Uterus (tissue), 3 donors: ENCODE measurements at regions not wholly inside any gene's neighbourhood (a gene's known extent, or its start where the extent isn't known, plus 50 kb on each side); places are given as distances from the start of the nearest gene placed in this dataset.

Experiments
- DNase-seq, 2 donors: peaks; one replicate each; pipeline ENCODE4 v3.0.0-alpha.2; 2019 to 2020
- H3K27ac ChIP-seq, 2 donors: fragments of 200-600 bp; sonication (generic); 1 replicate in 1 of 2; 2 replicates in 1 of 2; pipeline ENCODE4 v1.5.1; 2016 to 2018
- H3K27me3 ChIP-seq, 2 donors: fragments of 200-600 bp; sonication (generic); one replicate each; pipeline ENCODE4 v1.5.1; 2018 to 2019; ENCODE audit warnings: control low read depth in 1 of 2
- H3K36me3 ChIP-seq, 2 donors: fragments of 200-600 bp; sonication (generic); one replicate each; pipeline ENCODE4 v1.5.1; 2019; ENCODE audit warnings: control low read depth in 1 of 2
- H3K4me1 ChIP-seq, 2 donors: fragments of 200-600 bp; sonication (generic); one replicate each; pipeline ENCODE4 v1.5.1; 2018 to 2019; ENCODE audit warnings: control low read depth in 1 of 2
- H3K4me3 ChIP-seq, 2 donors: fragments of 200-600 bp; sonication (generic); 1 replicate in 1 of 2; 2 replicates in 1 of 2; pipeline ENCODE4 v1.5.1; 2018 to 2019; ENCODE audit warnings: mild to moderate bottlenecking in 1 of 2
- H3K9me3 ChIP-seq, 2 donors: fragments of 200-600 bp; sonication (generic); one replicate each; pipeline ENCODE4 v1.5.1; 2019; ENCODE audit warnings: control low read depth in 1 of 2
- CTCF ChIP-seq, 4 experiments: fragments of 200-600 bp in 2 of 4; fragments of 450-650 bp in 2 of 4; sonication (generic) in 2 of 4; IDR thresholded peaks; one replicate each; pipeline ENCODE4 v1.5.1; 2016 to 2019; ENCODE audit warnings: antibody characterized with exemption in 4 of 4, mild to moderate bottlenecking in 2 of 4, moderate library complexity in 1 of 4
- POLR2A ChIP-seq, 2 donors: fragments of 450-650 bp; IDR thresholded peaks; one replicate each; pipeline ENCODE4 v1.6.1; 2016; ENCODE audit warnings: antibody characterized with exemption in 2 of 2, mild to moderate bottlenecking in 1 of 2, moderate library complexity in 1 of 2
- intact Hi-C: fragments of 100-400 bp; cut with DNase I; formaldehyde crosslinking; loops from one replicate; pipeline ENCODE4 v1.15.1; 2023; ENCODE audit warnings: low total_unique reads
- donor health status: DM: yes; HTN: yes; CAD: no.

- no peak overlapping the region for H3K27ac ChIP-seq
- H3K4me3 ChIP-seq: no peak overlapping the region
Measured at GRCh38 chr6:80689716-80690395, 583.4 kb downstream of the BCKDHB start.

GRCh38 chr6:80679992-80680391 is 573.5 kb downstream of the BCKDHB start:
- no peaks in the 10 kb centered on the region for H3K36me3 ChIP-seq
- intact Hi-C loops: no loop called here
- no peak for DNase-seq
- no peaks in the 10 kb centered on the region for H3K4me1 ChIP-seq
- TF ChIP-seq POLR2A (IDR thresholded peaks at IDR 0.05): no peak
- TF ChIP-seq CTCF (IDR thresholded peaks at IDR 0.05): no peak
- no peaks in the 10 kb centered on the region for H3K27me3 ChIP-seq
- H3K27ac ChIP-seq: no peak overlapping the region
- H3K4me3 ChIP-seq: no peak overlapping the region
- H3K9me3 ChIP-seq: no peaks in the 10 kb centered on the region

More at GRCh38 chr6:80689716-80690395, 583.4 kb downstream of the BCKDHB start:
- H3K36me3 ChIP-seq: no peaks in the 10 kb centered on the region
- H3K4me1 ChIP-seq: no peaks in the 10 kb centered on the region
- intact Hi-C loops: no loop called here
- H3K9me3 ChIP-seq: no peaks in the 10 kb centered on the region
- no peak for DNase-seq
- H3K27me3 ChIP-seq: no peaks in the 10 kb centered on the region
- TF ChIP-seq CTCF (IDR thresholded peaks at IDR 0.05) (no peak), POLR2A (IDR thresholded peaks at IDR 0.05) (no peak)

- H3K4me1 ChIP-seq: no peaks in the 10 kb centered on the region
- H3K36me3 ChIP-seq: no peaks in the 10 kb centered on the region
- no peaks in the 10 kb centered on the region for H3K9me3 ChIP-seq
- H3K27ac ChIP-seq: no peak overlapping the region
- no peak for TF ChIP-seq POLR2A (IDR thresholded peaks at IDR 0.05)
- no peak for TF ChIP-seq CTCF (IDR thresholded peaks at IDR 0.05)
- H3K27me3 ChIP-seq: no peaks in the 10 kb centered on the region
- DNase-seq: no peak
- H3K4me3 ChIP-seq: no peak overlapping the region
- intact Hi-C loops: no loop called here
Measured at GRCh38 chr6:80676386-80676785, 569.9 kb downstream of the BCKDHB start.

- TF ChIP-seq CTCF (IDR thresholded peaks at IDR 0.05): no peak
- TF ChIP-seq POLR2A (IDR thresholded peaks at IDR 0.05): no peak
- H3K4me3 ChIP-seq: no peak overlapping the region
- no peak for DNase-seq
- no peaks in the 10 kb centered on the region for H3K36me3 ChIP-seq
- H3K9me3 ChIP-seq: no peaks in the 10 kb centered on the region
- no peaks in the 10 kb centered on the region for H3K4me1 ChIP-seq
- H3K27me3 ChIP-seq: no peaks in the 10 kb centered on the region
- H3K27ac ChIP-seq: no peak overlapping the region
- intact Hi-C loops: no loop called here
Measured at GRCh38 chr6:80674669-80675068, 568.2 kb downstream of the BCKDHB start.

GRCh38 chr6:80673367-80673766 is 566.9 kb downstream of the BCKDHB start:
- H3K4me1 ChIP-seq: no peaks in the 10 kb centered on the region

More at GRCh38 chr6:80673367-80673766, 566.9 kb downstream of the BCKDHB start:
- DNase-seq: no peak
- TF ChIP-seq POLR2A (IDR thresholded peaks at IDR 0.05) (no peak), CTCF (IDR thresholded peaks at IDR 0.05) (no peak)
- H3K4me3 ChIP-seq: no peak overlapping the region
- intact Hi-C loops: no loop called here
- no peaks in the 10 kb centered on the region for H3K9me3 ChIP-seq
- no peak overlapping the region for H3K27ac ChIP-seq
- no peaks in the 10 kb centered on the region for H3K36me3 ChIP-seq
- no peaks in the 10 kb centered on the region for H3K27me3 ChIP-seq
